Transverse colon (tissue), 4 donors: ENCODE measurements at regions not wholly inside any gene's neighbourhood (a gene's known extent, or its start where the extent isn't known, plus 50 kb on each side); places are given as distances from the start of the nearest gene placed in this dataset.

Experiments used
- EP300 ChIP-seq: sonication (generic); formaldehyde crosslinking; IDR thresholded peaks from one replicate; pipeline ENCODE4 v1.6.1; 2017; ENCODE audit warnings: antibody characterized with exemption, low read depth
- POLR2AphosphoS5 ChIP-seq, 3 donors: sonication (generic); formaldehyde crosslinking; IDR thresholded peaks; one replicate each; pipeline ENCODE4 v1.6.1; 2016; ENCODE audit warnings: antibody characterized with exemption in 3 of 3
- TF ChIP-seq, protein P1 (sequence below), 5 experiments: fragments of 200-600 bp in 3 of 5; fragments of 450-650 bp in 2 of 5; sonication (generic) in 3 of 5; IDR thresholded peaks; 1 replicate in 2 of 5; 2 replicates in 3 of 5; pipeline ENCODE4 v1.5.1; 2016 to 2017; ENCODE audit warnings: antibody characterized with exemption in 5 of 5, inconsistent platforms in 3 of 5, mild to moderate bottlenecking in 2 of 5, moderate library complexity in 1 of 5

GRCh38 chr10:61063034-61063433 lies 119.0 kb upstream of the RHOBTB1 start:
- TF ChIP-seq POLR2AphosphoS5 (IDR thresholded peaks at IDR 0.05): no peak
- TF ChIP-seq, protein P1, sequence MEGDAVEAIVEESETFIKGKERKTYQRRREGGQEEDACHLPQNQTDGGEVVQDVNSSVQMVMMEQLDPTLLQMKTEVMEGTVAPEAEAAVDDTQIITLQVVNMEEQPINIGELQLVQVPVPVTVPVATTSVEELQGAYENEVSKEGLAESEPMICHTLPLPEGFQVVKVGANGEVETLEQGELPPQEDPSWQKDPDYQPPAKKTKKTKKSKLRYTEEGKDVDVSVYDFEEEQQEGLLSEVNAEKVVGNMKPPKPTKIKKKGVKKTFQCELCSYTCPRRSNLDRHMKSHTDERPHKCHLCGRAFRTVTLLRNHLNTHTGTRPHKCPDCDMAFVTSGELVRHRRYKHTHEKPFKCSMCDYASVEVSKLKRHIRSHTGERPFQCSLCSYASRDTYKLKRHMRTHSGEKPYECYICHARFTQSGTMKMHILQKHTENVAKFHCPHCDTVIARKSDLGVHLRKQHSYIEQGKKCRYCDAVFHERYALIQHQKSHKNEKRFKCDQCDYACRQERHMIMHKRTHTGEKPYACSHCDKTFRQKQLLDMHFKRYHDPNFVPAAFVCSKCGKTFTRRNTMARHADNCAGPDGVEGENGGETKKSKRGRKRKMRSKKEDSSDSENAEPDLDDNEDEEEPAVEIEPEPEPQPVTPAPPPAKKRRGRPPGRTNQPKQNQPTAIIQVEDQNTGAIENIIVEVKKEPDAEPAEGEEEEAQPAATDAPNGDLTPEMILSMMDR (IDR thresholded peaks at IDR 0.05): no peak
- no peak for TF ChIP-seq EP300
